Iris pigment epithelial cell (primary cell): ENCODE measurements at regions not wholly inside any gene's neighbourhood (a gene's known extent, or its start where the extent isn't known, plus 50 kb on each side); places are given as distances from the start of the nearest gene placed in this dataset.
"Not testable (repeated sequence)": the region's sequence is repeated elsewhere in the genome, so short reads cannot be mapped to it uniquely, and the experiment has no call there.

Source experiments
- DNase-seq: peaks from one replicate; pipeline ENCODE4 v3.0.0-alpha.2; 2011; ENCODE audit warnings: low read depth

DNA sequence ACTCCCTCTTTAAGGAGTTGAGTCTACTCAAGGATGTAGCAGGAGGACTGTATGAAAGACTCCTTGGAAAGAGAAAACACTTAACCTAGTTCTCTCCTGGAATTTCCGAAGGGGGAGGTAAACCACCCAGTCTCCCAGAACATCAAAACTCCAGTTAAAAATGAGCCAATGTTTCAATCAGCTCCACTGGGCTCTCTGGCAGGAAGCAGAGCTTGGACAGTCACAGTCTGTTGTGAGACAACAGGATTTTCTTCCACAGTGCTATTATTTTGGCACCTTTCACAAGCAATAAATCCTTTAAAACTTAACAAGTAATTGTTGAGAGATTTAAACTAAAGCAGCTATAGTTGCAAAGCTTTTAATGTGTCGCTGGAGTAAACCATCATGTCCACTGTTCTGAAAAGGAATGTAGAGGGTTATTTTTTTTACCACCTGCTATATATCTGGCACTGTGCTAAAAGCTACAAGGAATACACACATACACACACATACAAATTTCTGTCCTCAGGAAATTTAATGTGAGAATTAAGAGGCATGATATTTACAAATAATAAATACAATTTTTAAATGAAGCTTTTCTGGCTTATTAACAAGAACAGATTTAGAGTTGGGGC lies 229.2 kb upstream of the INTU start:
- DNase-seq: no peak

DNA sequence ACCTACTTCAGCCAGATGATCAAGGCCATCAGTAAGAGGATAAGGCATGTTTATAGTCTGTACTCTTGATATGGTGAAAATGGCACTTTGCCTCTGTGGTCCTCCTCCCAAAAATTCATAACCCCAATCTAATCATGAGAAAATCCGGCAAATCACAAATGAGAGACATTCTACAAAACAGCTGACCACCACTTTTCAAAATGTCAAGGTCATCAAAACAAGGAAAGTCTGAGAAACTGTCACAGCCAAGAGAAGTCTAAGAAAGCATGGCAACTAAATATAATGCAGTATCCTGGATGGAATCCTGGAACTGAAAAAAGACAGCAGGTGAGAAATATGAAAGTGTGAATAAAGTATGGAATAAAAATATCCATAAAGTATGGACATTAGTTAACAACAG lies 226.6 kb upstream of the INTU start:
- DNase-seq: no peak

DNA sequence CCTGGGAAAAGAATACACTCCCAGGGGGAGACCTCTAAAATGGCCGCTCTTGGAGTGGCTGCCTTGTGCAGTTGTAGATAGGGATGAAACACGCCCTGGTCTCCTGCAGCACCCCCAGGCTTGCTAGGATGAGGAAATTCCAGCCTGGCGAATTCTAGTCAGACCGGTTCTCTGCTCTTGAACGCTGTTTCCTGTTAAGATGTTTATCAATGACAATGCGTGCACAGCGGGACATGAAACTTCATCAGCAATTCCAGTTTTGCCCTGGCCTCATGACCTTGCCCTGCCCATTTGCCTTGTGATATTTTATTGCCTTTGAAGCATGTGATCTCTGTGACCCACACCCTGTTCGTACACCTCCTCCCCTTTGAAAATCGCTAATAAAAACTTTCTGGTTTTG lies 225.2 kb upstream of the INTU start:
- not testable (repeated sequence) for DNase-seq

DNA sequence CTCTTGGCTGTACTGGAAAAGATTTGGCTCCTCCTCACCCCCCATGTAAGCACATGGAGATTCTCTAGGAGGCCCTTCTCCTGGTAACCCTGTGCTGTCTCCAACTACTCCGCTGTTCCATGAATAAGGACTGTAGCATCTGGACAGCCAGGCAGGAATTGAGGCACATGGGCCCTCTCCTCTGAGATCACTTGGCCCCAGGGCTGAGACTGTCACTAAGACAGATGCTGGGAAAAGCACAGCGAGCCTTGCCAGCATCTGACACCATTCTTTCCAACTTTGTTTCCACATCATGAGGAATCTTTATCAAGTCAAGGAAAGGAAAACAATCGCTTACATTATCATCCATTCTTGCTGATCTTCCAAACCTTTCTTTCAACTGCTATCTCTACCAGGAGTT lies 222.6 kb upstream of the INTU start:
- DNase-seq: no peak

DNA sequence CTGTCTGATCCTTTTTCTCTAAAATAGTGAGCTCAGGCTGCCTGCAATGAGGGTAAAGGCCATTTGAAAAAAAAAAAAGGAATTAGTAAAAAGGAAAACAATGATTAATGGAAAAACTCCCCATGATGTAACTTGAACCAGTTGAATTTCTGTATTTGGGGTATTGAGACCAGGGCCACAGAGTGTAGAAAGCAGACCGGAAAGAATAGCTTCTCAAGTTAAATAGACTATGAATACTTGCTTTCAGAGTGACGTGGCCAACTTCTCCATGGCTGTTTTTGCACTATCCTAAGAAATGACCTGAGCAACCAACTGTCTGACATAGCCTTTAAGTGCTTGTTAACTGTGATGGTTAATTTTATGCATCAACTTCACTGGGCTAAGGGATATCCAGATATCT lies 222.1 kb upstream of the INTU start:
- no peak for DNase-seq

DNA sequence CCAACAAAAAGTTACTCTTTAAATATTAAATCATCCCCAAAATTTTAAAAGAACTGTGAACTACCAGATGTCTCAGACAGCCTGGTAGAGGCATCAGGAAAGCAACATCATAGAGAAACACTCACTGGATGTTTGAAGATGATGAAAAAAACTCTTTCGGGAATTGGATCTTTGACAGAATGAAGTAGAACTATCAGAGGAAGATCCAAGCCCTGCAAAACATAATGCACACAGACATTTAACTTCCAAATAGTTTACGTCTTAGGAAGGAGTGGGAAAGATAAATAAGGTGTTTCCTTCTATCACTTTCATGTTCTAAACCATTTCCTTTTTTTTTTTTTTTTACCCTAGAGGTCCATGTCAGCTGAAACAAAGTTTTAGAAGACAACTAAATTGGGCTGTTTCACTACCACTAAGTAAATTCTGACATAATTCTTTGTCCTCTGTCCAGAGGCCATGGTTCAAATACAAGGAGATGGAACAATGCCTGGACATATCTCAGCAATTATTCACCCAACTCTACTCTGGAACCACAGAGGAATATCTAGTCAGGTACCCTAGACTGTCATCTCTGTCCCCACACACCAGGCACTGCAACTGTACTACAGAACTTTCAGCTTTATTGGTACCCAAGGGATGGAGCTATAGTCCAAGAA lies 217.7 kb upstream of the INTU start:
- no peak for DNase-seq

DNA sequence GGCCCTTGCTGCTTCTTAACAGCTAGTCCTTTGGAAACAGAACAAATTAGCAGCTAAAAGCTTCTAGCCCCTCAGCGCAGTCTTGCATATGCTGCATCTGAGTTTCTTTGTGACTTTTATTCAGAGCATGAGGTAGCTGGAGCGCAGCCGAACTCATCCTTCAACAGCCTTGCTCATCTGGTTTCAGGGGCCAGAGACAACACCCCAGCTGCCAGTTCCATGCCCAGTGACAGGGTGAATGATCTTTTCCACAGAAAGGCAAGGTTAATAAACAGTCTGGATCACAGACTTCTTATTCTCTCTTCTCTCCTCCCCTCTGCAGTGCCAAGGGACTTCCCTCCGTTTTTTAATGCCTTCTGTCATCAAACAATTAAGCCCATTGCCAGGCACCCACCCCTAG lies 216.6 kb upstream of the INTU start:
- DNase-seq: no peak

DNA sequence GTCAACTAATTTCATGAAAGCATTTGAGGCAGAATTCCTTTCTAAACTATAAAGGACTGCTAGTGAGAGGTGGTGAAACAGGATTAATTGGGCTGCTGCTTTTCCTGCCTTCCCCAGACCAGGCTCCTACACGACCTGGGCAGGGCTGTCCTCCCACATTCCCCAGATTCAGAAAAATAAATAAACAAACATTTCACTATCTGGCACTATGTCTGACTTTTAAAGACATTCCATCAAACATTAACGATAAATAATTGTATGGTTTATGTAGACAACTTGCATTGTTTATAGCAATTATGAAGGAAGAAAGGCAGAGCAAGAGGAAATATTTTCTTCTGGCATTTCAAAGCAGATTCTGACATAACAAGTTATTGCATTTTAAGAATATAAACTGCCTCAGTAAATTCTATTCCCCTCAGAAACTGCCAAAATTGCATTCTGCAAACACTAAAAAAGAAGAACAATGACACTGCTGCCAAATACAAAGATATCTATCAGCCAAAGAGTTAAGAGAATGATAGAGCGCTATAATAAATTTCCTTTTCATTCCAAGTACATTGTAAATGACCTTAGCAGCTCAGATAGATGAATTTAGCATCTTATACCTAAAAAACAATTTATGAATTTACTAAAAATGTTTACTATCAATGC lies 214.7 kb upstream of the INTU start:
- no peak for DNase-seq

DNA sequence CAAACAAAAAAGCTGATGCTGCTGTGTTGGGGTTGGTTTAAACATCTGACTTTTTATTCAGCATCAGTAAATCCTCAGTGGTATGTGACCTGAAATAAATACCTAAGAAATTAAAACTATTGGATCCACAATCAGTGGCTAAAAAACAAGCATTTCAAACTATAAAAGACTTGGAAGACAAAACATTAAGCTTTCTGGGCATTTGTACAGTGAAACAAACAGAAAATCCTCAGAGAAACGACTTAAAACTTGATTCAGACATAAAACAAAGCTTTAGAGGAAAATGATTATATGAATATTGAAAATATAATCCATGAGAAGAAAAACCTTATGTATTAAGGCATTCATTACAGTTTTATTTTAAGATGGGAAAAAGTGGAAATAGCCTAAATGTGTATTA lies 213.3 kb upstream of the INTU start:
- no peak for DNase-seq

DNA sequence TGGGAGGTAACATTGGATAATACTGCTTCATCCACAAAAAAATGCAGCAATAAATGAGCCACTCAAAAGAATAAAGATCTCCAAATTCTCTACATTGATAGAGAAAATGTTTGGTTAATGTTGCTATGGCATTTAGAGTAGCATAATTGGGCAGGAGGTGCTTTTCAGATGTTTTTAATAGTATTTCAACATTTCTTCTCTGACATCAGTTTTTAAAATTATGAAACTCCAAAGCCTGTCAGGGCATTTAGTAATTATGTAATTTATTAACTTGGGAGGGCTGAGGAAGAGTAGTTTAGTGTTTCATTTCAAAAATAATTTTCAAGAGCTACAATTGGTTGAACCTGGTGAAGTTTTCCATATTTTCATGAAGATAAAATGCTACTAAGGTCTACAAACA lies 211.3 kb upstream of the INTU start:
- no peak for DNase-seq

DNA sequence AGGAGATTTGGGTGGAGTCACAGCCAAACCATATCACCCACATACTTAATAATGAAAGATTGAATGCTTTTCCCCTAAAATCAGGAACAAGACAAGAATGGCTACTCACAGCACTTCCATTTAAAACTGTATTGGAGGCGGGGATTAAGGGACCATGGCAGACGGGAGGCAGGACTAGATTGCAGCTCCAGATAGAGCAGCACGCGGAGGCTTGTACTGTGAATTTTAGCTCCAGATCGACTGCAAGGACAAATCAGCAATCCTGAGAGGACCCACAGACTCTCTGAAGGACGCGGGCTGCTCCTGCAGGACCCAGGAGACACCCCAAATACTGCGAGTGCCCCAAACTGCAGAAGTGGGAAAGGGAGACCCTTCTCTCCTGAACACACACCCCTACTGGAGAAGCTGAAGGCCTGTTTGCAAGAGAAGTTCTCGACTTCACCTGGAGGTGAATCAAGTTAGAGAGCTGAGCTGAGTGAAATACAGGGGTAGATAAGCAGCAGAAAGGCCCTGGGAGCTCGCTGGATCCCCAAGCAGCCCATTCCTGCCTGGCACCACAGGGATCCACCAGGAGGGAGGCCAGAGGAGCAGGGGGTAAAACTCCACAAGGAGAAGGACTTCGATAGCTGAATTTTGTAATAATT lies 207.4 kb upstream of the INTU start:
- no peak for DNase-seq

DNA sequence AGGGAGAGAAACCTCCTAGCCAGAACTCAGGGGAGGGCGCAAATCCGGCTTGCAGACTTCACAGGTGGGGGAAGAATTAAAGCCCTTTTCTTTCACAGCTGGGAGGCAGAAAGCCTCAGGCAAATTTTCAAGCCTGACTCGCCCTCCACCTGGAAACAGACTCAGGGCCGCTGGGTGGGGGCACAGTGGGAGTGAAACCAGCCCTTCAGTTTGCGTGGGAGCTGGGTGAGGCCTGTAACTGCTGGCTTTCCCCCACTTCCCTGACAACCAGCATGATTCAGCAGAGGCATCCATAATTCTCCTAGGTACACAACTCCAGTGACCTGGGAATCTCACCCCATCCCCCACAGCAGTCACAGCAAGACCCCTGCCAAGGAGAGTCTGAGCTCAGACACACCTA lies 206.9 kb upstream of the INTU start:
- DNase-seq: no peak

DNA sequence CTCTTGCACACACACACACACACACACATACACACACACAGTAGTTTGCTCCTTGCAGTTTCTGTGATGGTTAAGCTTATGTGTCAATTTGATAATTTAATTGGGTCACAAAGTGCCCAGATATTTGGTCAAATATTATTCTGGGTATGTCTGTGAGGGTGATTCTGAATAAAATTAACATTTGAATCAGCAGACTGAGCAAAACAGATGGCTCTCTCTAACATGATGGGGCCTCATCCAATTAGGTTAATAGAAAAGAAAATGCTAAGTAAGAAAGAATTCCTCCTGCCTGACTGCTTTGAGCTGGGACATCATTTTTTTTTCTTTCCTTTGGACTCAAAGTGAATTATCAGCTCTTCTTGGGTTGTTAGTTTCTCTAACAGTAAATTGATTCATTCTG lies 191.2 kb upstream of the INTU start:
- DNase-seq: no peak

DNA sequence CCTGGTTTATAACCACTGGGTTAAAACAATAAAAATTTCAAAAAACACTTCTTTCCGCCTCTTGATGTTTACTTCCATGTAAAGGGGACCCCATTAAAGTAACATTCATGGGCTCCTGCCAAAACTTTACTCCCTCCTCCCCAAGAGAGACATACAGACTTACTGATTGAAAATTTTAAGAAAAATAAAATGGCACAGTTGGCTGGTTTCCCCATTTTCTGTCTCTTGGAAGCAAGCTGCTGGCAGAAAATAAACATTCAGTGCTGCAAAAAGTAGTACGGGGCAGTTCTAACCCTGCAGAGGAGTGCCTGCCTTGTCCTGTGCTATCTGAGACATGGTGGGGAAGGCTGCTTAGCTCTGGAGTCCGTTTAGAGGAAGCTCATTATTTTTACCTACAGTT lies 187.3 kb upstream of the INTU start:
- DNase-seq: no peak

DNA sequence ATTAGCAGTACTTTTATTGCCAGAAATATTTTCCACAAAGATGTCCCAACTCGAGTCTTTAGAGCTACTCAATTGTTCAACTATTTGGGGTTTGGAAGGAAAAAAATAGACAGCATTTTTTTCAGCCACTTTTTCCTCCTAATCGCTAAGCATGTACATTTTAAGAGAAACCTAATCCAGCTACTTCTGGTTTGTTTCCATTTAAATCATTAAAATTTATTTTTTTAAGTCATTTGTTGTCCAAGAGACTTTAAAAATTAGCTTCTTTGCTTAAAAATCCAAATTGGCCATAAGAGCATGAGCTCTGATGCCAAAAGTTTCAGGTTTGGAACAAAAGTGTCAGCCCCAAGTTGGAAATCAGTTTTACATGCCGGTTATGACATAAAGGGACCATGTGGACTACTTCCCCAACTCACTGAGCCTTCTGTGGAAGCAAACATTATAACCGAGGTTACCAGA lies 186.3 kb upstream of the INTU start:
- DNase-seq: no peak

DNA sequence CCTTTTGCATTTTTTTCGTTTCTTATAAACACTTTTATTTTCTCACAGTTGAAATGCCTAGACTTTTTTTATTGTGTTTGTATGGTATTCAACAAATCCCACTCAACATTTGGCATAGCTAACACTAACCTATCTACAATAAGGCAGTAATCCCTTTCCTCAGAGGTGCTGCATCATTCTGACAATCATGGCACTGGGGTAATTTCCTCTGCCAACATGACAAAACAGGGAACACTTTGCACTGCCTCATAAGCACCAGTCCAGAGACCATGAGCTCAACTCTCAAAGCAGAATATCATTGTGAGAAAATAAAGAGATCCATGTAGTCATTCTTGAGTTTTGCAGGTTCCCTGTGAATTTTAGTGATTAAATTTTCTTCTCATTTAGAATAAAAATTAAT lies 183.8 kb upstream of the INTU start:
- no peak for DNase-seq

DNA sequence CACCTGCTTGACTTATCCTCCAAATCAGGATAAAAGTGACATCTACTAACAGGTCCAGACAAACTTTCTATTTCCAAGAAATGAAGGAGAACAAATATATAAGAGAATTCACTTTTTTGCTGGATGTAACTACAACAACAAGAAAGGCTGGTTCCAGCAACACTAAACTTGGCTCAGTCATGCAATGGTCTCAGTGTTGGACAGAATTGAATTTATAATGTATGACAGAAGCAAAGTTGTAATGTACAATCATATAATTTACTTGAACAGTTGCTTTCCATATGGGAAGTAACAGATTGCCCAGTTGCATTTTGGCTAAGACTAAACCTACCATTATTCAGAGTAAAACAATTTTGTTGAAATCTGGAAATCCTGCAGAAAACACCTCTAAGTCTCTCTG lies 183.3 kb upstream of the INTU start:
- DNase-seq: no peak

DNA sequence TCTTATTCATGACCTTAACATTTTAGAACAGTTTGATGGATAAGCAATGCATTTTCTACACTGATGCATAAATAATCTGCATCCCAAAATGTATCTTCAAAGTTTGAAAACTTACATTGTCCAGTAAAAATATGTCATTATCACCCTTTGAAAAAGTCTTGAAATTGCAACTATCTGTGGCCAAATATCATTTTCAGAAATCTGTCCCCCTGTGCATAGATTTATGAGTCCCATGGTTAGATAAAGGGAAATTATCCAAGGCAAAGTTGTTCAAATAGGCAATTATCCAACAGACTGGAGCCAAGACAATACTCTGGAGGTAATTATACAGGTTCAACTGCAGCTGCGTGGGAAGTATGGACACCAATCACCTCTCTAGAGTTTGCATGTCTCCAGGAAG lies 182.5 kb upstream of the INTU start:
- no peak for DNase-seq

DNA sequence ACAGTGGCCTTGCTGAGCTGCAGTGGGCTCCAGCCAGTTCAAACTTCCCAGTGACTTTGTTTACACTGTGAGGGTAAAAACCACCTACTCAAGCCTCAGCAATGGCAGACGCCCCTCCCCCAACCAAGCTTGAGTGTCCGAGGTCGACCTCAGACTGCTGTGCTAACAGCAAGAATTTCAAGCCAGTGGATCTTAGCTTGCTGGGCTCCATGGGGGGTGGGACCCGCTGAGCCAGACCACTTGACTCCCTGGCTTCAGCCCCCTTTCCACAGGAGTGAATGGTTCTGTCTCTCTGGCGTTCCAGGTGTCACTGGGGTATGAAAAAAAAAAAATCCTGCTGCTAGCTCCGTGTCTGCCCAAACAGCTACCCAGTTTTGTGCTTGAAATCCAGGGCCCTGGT lies 168.9 kb upstream of the INTU start:
- DNase-seq: no peak

DNA sequence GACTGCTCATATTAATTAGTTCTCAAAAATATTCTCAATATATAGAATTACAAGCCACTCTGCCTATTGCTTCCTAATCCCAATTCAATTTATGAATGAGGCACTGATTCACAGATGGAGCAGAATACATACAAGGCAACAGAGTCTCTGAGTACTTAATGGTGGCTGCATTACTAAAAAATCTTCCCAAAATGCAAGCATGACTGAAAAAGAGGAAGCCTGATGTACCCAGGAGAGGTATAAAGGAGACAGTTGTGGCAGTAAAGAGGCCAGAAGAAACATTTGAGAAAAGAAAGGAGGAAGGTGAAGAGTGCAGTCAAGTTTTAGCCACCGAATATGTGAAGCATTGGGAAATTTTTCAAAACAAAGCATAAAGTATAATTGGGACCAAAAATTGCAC lies 163.2 kb upstream of the INTU start:
- DNase-seq: no peak

DNA sequence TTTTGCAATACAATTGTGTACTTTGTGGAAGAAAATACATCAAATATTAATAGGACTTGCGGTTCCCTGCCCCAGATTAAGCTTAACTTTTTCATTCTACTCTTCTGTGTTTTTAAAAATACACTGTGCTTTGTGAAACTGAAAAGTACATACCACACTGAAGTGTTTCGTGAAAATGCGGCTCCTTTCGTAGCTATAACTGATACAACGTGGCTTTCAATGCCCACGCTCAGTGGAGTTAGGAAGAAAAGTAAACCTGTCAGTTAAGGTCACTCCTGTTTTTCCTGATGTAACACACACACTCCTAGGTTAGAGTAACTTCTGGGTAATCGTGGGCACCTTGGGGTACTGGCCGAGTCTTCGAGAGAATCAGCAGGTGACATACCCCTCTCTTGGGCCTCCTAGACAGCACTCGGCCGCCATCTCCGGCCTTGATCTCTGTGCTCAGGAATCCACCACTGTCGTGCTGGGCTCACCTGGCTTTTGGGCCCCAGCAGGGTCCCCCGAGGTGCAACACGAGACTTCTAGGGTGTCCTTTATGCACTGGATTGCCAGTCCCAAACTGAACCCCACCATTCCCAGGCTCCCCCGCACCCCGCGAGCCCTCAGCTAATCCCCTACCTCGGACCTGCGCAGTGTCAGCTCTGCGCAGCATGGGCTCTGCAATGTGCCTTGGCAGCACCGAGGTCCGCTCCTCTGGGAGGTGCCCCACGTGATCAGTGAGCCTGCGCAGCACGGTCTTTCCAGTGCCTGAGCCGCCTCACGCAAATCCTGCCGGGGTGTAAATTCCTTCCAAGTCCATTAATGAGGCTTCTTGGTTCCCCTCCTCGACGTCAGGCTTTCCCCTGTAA lies 162.6 kb upstream of the INTU start:
- no peak for DNase-seq

DNA sequence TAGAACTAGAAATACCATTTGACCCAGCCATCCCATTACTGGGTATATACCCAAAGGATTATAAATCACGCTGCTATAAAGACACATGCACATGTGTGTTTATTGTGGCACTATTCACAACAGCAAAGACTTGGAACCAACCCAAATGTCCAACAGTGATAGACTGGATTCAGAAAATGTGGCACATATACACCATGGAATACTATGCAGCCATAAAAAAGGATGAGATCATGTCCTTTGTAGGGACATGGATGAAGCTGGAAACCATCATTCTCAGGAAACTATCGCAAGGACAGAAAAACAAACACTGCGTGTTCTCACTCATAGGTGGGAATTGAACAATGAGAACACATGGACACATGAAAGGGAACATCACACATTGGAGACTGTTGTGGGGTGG lies 154.5 kb upstream of the INTU start:
- not testable (repeated sequence) for DNase-seq
